HUES64 (cell line): ENCODE measurements at regions not wholly inside any gene's neighbourhood (a gene's known extent, or its start where the extent isn't known, plus 50 kb on each side); places are given as distances from the start of the nearest gene placed in this dataset.
A peak's percentile ranks its signal among the peaks of the same experiment; 100 is the strongest.
"Not testable (repeated sequence)": the region's sequence is repeated elsewhere in the genome, so short reads cannot be mapped to it uniquely, and the experiment has no call there.

Source experiments
- H3K27ac ChIP-seq: 2 replicates; pipeline ENCODE4 v1.7.0; 2013; ENCODE audit warnings: low read depth, low read length, inconsistent platforms
- H3K27me3 ChIP-seq: 2 replicates; pipeline ENCODE4 v1.6.1; 2013; ENCODE audit warnings: mild to moderate bottlenecking, low read length; ENCODE audit not compliant: insufficient read depth
- H3K36me3 ChIP-seq: 2 replicates; pipeline ENCODE4 v1.6.1; 2013; ENCODE audit warnings: mild to moderate bottlenecking, low read length; ENCODE audit not compliant: insufficient read depth
- H3K4me1 ChIP-seq: 2 replicates; pipeline ENCODE4 v1.6.1; 2013; ENCODE audit warnings: mild to moderate bottlenecking, low read length, moderate library complexity; ENCODE audit not compliant: insufficient read depth
- H3K4me3 ChIP-seq: 2 replicates; pipeline ENCODE4 v1.5.1; 2013; ENCODE audit warnings: mild to moderate bottlenecking, low read length, moderate library complexity
- H3K9ac ChIP-seq: 2 replicates; pipeline ENCODE4 v1.6.1; 2013; ENCODE audit warnings: mild to moderate bottlenecking, low read depth, low read length
- H3K9me3 ChIP-seq: 2 replicates; pipeline ENCODE4 v1.6.1; 2013; ENCODE audit warnings: low read depth, low read length; ENCODE audit not compliant: insufficient read depth
- WGBS: fragments of 150-250, 120-280 bp; methylation state at CpG from one replicate; pipeline ENCODE4 v1.1.7; 2013; ENCODE audit warnings: missing lambda C conversion rate; 5-methylcytosine and 5-hydroxymethylcytosine counted together

DNA sequence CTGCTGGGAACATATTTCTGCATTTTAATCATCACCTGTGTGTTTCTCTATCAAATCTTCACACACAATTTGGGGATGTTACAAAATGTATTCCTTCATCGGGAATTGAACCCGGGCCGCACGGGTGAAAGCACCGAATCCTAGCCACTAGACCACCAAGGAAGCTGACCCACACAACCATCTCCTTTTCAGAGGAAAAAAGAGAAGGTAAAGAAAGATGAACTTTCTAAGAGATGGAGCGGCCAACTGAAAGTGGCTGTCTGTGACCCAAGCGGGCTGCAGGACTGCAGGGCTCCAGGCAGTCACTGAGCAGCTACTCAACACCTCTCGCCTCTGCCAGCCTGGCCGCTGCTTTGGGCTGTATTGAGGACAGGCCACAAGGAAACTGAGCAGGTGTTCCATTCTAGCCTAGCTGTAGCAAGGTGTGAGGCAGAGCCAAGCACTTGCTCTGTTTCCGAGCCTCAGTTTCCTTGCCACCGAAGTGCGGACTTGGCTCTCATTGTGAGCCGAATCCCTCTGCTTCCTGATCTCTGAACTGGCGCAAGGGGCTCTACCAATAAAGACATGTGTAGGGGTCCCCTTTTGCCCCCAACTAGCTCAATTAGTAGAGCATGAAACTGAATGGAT is 156.9 kb upstream of the NBPF11 start:
- WGBS = 7% methylated on average over 11 of the region's 14 CpGs
- peaks cover 9% of the 10 kb centered on the region for H3K4me1 ChIP-seq
- H3K36me3 ChIP-seq = no peaks in the 10 kb centered on the region
- H3K9ac ChIP-seq = no peak overlapping the region
- no peaks in the 10 kb centered on the region for H3K9me3 ChIP-seq
- peaks cover 82% of the 10 kb centered on the region for H3K27me3 ChIP-seq
- H3K4me3 ChIP-seq = peak overlapping the region; percentile 72
- H3K27ac ChIP-seq = no peak overlapping the region

DNA sequence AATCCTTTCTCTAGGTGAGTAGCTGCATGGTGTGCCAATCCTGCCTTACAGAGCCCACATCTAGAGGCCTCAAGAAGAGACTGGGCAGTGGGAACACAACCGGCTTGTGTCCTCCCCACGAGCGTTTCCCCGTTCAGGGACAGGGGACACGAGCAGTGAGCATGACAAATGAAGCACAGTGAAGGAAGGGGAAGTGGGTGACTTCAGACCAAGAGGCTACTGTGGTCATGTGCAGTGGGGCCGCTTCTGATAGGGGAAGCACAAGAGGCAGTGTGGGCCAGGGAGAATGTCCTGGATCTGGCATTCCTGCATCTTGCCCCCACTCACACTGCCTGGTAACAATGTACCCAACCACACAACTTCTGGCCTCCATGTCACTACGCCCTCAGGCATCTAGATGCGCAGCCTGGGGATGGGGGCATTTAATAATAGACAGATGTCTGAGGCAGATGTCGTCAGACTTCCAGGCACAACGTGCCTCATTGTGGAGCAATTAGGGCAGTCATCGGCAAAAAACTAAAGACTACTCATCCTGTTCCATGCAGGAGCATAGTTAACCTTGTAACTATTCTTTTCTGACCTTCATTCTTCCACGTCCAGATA is 155.6 kb upstream of the NBPF11 start:
- no peak overlapping the region for H3K27ac ChIP-seq
- H3K36me3 ChIP-seq = no peaks in the 10 kb centered on the region
- no peak overlapping the region for H3K4me3 ChIP-seq
- no peaks in the 10 kb centered on the region for H3K9me3 ChIP-seq
- no peak overlapping the region for H3K9ac ChIP-seq
- WGBS = 90% methylated on average over 12 of the region's 12 CpGs
- H3K4me1 ChIP-seq = peaks cover 10% of the 10 kb centered on the region
- peaks cover 70% of the 10 kb centered on the region for H3K27me3 ChIP-seq

GRCh38 chr1:148304935-148305334 is 152.9 kb upstream of the NBPF11 start:
- not testable (repeated sequence) for H3K4me3 ChIP-seq, H3K9ac ChIP-seq, H3K36me3 ChIP-seq, H3K4me1 ChIP-seq, H3K9me3 ChIP-seq, H3K27ac ChIP-seq
- peaks cover 43% of the 10 kb centered on the region for H3K27me3 ChIP-seq
- 87% methylated on average over 4 of the region's 4 CpGs for WGBS

GRCh38 chr1:148302586-148303364 is 150.7 kb upstream of the NBPF11 start:
- H3K27ac ChIP-seq, H3K9me3 ChIP-seq, H3K36me3 ChIP-seq, H3K4me1 ChIP-seq: not testable (repeated sequence)
- H3K9ac ChIP-seq = peak overlapping the region; percentile 62
- 0% methylated on average over 1 of the region's 52 CpGs for WGBS
- H3K4me3 ChIP-seq = peak overlapping the region; percentile 62
- peaks cover 21% of the 10 kb centered on the region for H3K27me3 ChIP-seq

GRCh38 chr1:148297852-148298251 is 145.8 kb upstream of the NBPF11 start:
- not testable (repeated sequence) for H3K27ac ChIP-seq, H3K27me3 ChIP-seq, H3K4me1 ChIP-seq, H3K4me3 ChIP-seq, H3K9ac ChIP-seq, H3K9me3 ChIP-seq, H3K36me3 ChIP-seq
- WGBS = 70% methylated on average over 2 of the region's 2 CpGs

GRCh38 chr1:148296511-148296910 is 144.4 kb upstream of the NBPF11 start:
- no peaks in the 10 kb centered on the region for H3K27me3 ChIP-seq
- H3K4me3 ChIP-seq = no peak overlapping the region
- no peak overlapping the region for H3K27ac ChIP-seq
- no peaks in the 10 kb centered on the region for H3K36me3 ChIP-seq
- H3K4me1 ChIP-seq = no peaks in the 10 kb centered on the region
- no peak overlapping the region for H3K9ac ChIP-seq
- no peaks in the 10 kb centered on the region for H3K9me3 ChIP-seq
- 100% methylated on average over 1 of the region's 3 CpGs for WGBS

GRCh38 chr1:148294116-148294807 is 142.2 kb upstream of the NBPF11 start:
- WGBS = 93% methylated on average over 3 of the region's 5 CpGs
- H3K4me1 ChIP-seq = no peaks in the 10 kb centered on the region
- H3K27me3 ChIP-seq = no peaks in the 10 kb centered on the region
- no peaks in the 10 kb centered on the region for H3K36me3 ChIP-seq
- no peak overlapping the region for H3K9ac ChIP-seq
- H3K4me3 ChIP-seq = no peak overlapping the region
- H3K27ac ChIP-seq = no peak overlapping the region
- H3K9me3 ChIP-seq = no peaks in the 10 kb centered on the region

DNA sequence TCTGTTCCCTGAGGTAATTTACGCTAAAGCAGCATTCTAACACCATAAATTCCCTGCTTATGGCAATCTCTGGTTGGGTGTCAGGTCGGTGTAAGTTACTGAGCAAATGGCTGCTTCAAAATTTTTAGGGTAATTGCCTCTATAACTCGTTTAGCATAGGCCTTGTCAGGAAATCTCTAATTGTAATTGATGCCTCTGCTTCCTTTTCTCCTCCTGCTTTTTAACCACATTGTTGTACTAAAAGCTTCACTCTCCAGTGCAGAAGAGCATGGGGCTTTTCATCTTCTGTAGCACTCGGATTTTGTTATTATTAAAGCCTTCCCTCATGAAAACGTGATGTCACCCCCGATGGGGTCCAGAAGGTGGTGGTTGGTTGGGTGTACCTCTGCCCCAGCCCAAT is 141.6 kb upstream of the NBPF11 start:
- Histone ChIP-seq H3K27ac (no peak overlapping the region), H3K9me3 (no peaks in the 10 kb centered on the region), H3K27me3 (no peaks in the 10 kb centered on the region), H3K36me3 (no peaks in the 10 kb centered on the region), H3K9ac (no peak overlapping the region), H3K4me1 (no peaks in the 10 kb centered on the region), H3K4me3 (no peak overlapping the region)
- WGBS = 88% methylated on average over 5 of the region's 6 CpGs

- Histone ChIP-seq H3K4me3 (no peak overlapping the region), H3K27me3 (no peaks in the 10 kb centered on the region), H3K9ac (no peak overlapping the region), H3K27ac (no peak overlapping the region), H3K4me1 (no peaks in the 10 kb centered on the region), H3K9me3 (no peaks in the 10 kb centered on the region), H3K36me3 (no peaks in the 10 kb centered on the region)
- WGBS = 83% methylated on average over 2 of the region's 2 CpGs
Measured at GRCh38 chr1:148292915-148293314, 140.8 kb upstream of the NBPF11 start.

DNA sequence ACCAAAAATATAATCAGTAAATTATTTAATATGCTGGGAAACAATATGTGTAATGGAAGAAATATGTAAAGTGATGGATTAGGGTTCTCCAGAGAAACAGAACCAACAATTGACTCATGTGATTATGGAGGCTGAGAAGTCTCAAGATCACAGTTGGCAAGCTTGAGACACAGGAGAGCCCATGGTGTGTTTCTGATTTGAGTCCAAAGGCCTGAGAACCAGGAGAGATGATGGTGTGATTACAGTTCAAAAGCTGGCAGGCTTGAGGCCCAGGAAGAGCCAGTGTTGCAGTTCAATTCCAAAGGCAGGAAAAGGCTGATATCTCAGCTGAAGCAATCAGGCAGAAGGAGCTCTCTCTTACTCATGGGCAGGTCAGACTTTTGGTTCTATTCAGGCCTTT is 138.8 kb upstream of the NBPF11 start:
- no peak overlapping the region for H3K9ac ChIP-seq
- no peak overlapping the region for H3K27ac ChIP-seq
- H3K36me3 ChIP-seq = no peaks in the 10 kb centered on the region
- no peaks in the 10 kb centered on the region for H3K27me3 ChIP-seq
- no peak overlapping the region for H3K4me3 ChIP-seq
- H3K9me3 ChIP-seq = no peaks in the 10 kb centered on the region
- H3K4me1 ChIP-seq = no peaks in the 10 kb centered on the region

GRCh38 chr1:148289647-148290046 is 137.6 kb upstream of the NBPF11 start:
- Histone ChIP-seq H3K4me3 (no peak overlapping the region), H3K9me3 (no peaks in the 10 kb centered on the region), H3K27me3 (no peaks in the 10 kb centered on the region), H3K9ac (no peak overlapping the region), H3K4me1 (no peaks in the 10 kb centered on the region), H3K27ac (no peak overlapping the region), H3K36me3 (no peaks in the 10 kb centered on the region)
